RWPE2 (cell line): ENCODE measurements at regions not wholly inside any gene's neighbourhood (a gene's known extent, or its start where the extent isn't known, plus 50 kb on each side); places are given as distances from the start of the nearest gene placed in this dataset.

Experiments
- ATAC-seq: fragments of 200-7000 bp; cut with Tn5 transposase; 3 replicates; pipeline ENCODE4 v1.9.1; 2021; ENCODE audit warnings: low read depth
- DNase-seq: peaks from one replicate; pipeline ENCODE4 v3.0.0-alpha.2; 2020; ENCODE audit warnings: low spot score
- H3K27ac ChIP-seq: fragments of 450-650 bp; 2 replicates; pipeline ENCODE4 v1.5.1; 2017; ENCODE audit warnings: mild to moderate bottlenecking; ENCODE audit not compliant: poor library complexity, severe bottlenecking
- H3K27me3 ChIP-seq: fragments of 250-450 bp; sonication (Bioruptor Pico); 2 replicates; pipeline ENCODE4 v1.5.1; 2021; ENCODE audit warnings: mild to moderate bottlenecking, moderate library complexity; ENCODE audit not compliant: insufficient read depth, poor library complexity, severe bottlenecking
- H3K36me3 ChIP-seq: fragments of 250-450 bp; sonication (Bioruptor Pico); 2 replicates; pipeline ENCODE4 v1.5.1; 2020; ENCODE audit warnings: low read depth, mild to moderate bottlenecking, moderate library complexity
- H3K4me1 ChIP-seq: fragments of 250-450 bp; sonication (Bioruptor Pico); 2 replicates; pipeline ENCODE4 v1.5.1; 2021; ENCODE audit warnings: mild to moderate bottlenecking, moderate library complexity; ENCODE audit not compliant: insufficient read depth, poor library complexity, severe bottlenecking
- H3K4me3 ChIP-seq: fragments of 250-450 bp; sonication (Bioruptor Pico); 2 replicates; pipeline ENCODE4 v1.5.1; 2021; ENCODE audit warnings: mild to moderate bottlenecking, moderate library complexity; ENCODE audit not compliant: severe bottlenecking
- H3K9me3 ChIP-seq: fragments of 250-450 bp; sonication (Bioruptor Pico); 2 replicates; pipeline ENCODE4 v1.5.1; 2021; ENCODE audit warnings: mild to moderate bottlenecking, moderate library complexity; ENCODE audit not compliant: severe bottlenecking
- TF ChIP-seq, protein P1 (sequence below): fragments of 450-650 bp; IDR thresholded peaks from one replicate; pipeline ENCODE4 v1.5.1; 2017; ENCODE audit warnings: mild to moderate bottlenecking, moderate library complexity; ENCODE audit not compliant: poor library complexity, severe bottlenecking

DNA sequence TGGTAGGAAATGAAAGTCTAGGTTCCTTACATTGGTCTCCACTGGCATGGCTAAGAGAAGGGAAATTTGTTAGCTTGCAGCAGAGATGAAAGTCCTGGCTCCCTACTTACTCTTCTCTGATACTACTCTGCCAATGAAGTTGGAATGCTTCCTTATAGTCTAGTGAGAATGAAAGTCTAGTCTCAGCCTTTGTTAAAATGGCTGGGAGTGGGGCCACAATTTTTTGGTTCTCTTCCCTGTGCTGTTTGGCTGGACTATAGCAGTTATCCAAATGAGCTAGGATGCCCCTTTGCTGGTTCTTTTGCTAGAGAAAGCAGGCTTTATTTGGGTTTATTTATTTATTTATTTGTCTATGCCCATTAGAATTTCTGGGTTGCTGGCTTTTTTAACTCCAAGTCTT is 414.3 kb downstream of the AASDHPPT start:
- H3K4me3 ChIP-seq: no peak overlapping the region
- H3K9me3 ChIP-seq: no peaks in the 10 kb centered on the region
- no peak overlapping the region for H3K27ac ChIP-seq
- no peak for ATAC-seq
- TF ChIP-seq, protein P1, sequence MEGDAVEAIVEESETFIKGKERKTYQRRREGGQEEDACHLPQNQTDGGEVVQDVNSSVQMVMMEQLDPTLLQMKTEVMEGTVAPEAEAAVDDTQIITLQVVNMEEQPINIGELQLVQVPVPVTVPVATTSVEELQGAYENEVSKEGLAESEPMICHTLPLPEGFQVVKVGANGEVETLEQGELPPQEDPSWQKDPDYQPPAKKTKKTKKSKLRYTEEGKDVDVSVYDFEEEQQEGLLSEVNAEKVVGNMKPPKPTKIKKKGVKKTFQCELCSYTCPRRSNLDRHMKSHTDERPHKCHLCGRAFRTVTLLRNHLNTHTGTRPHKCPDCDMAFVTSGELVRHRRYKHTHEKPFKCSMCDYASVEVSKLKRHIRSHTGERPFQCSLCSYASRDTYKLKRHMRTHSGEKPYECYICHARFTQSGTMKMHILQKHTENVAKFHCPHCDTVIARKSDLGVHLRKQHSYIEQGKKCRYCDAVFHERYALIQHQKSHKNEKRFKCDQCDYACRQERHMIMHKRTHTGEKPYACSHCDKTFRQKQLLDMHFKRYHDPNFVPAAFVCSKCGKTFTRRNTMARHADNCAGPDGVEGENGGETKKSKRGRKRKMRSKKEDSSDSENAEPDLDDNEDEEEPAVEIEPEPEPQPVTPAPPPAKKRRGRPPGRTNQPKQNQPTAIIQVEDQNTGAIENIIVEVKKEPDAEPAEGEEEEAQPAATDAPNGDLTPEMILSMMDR: no peak
- H3K36me3 ChIP-seq: no peaks in the 10 kb centered on the region
- H3K27me3 ChIP-seq: no peaks in the 10 kb centered on the region
- no peak for DNase-seq
- H3K4me1 ChIP-seq: peaks cover 3% of the 10 kb centered on the region

GRCh38 chr11:106493751-106494150 is 416.3 kb downstream of the AASDHPPT start:
- Histone ChIP-seq H3K4me1 (peaks cover 3% of the 10 kb centered on the region), H3K36me3 (no peaks in the 10 kb centered on the region), H3K9me3 (no peaks in the 10 kb centered on the region), H3K4me3 (no peak overlapping the region), H3K27me3 (no peaks in the 10 kb centered on the region), H3K27ac (no peak overlapping the region)
- DNase-seq: no peak
- TF ChIP-seq, protein P1: no peak
- ATAC-seq: no peak

GRCh38 chr11:106495046-106495445 is 417.6 kb downstream of the AASDHPPT start:
- Histone ChIP-seq H3K27me3 (no peaks in the 10 kb centered on the region), H3K4me1 (peaks cover 3% of the 10 kb centered on the region), H3K36me3 (no peaks in the 10 kb centered on the region), H3K4me3 (no peak overlapping the region), H3K9me3 (no peaks in the 10 kb centered on the region), H3K27ac (no peak overlapping the region)
- TF ChIP-seq, protein P1: no peak
- DNase-seq (no peak), ATAC-seq (peak; percentile 84)

GRCh38 chr11:106496677-106497076 is 419.2 kb downstream of the AASDHPPT start:
- ATAC-seq (no peak), DNase-seq (no peak)
- no peaks in the 10 kb centered on the region for H3K36me3 ChIP-seq
- TF ChIP-seq, protein P1: no peak
- H3K27ac ChIP-seq: no peak overlapping the region
- no peaks in the 10 kb centered on the region for H3K27me3 ChIP-seq
- peaks cover 3% of the 10 kb centered on the region for H3K4me1 ChIP-seq
- no peak overlapping the region for H3K4me3 ChIP-seq
- H3K9me3 ChIP-seq: no peaks in the 10 kb centered on the region

DNA sequence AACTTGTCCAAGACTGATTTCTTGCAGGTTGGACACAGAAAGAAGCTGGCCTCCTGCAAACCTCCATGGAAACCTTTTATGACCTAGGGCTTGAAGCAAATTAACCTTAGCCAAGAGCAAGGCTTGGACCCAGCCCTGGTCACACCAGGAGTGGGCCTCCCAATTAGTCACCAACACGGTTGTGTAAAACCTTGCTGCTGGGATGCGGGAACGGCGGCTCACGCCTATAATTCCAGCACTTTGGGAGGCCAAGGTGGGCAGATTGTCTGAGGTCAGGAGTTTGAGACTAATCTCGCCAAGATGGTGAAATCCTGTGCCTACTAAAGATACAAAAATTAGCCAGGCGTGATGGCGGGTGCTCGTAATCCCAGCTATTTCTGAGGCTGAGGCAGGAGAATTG is 419.9 kb downstream of the AASDHPPT start:
- Histone ChIP-seq H3K4me1 (peaks cover 3% of the 10 kb centered on the region), H3K27me3 (no peaks in the 10 kb centered on the region), H3K4me3 (no peak overlapping the region), H3K36me3 (no peaks in the 10 kb centered on the region), H3K9me3 (no peaks in the 10 kb centered on the region), H3K27ac (no peak overlapping the region)
- no peak for DNase-seq
- TF ChIP-seq, protein P1: no peak
- no peak for ATAC-seq
